ENCODE measurements at regions not wholly inside any gene's neighbourhood (a gene's known extent, or its start where the extent isn't known, plus 50 kb on each side); places are given as distances from the start of the nearest gene placed in this dataset.
"Not testable (repeated sequence)": the region's sequence is repeated elsewhere in the genome, so short reads cannot be mapped to it uniquely, and the experiment has no call there.

DNA sequence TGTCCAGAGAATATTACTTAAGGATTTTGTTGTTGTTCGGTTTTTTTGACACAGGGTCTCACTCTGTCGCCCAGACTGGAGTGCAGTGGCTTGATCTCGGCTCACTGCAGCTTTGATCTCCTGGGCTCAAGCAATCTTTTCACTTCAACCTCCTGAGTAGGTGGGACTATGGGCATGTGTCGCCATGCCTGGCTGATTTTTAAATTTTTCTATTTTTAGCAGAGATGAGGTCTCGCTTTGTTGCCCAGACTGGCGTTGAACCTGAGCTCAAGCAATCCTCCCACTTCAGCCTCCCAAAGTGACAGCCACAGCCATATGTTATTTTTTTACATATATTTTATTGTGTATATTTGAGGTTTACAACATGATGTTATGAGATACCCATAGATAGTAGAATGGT lies 86.8 kb upstream of the UMPS start:
- Histone ChIP-seq H3K9ac (ENCODE audit: low read depth in 1 of 2, low read length in 2 of 2) (no peak overlapping the region), H3K4me1 (ENCODE audit: control insufficient read depth in 1 of 2, insufficient read depth in 2 of 2, low read length in 2 of 2) (peaks cover 16 to 19% of the 10 kb centered on the region in 2 donors), H3K4me3 (ENCODE audit: low read depth in 1 of 2, low read length in 2 of 2) (no peak overlapping the region), H3K27me3 (ENCODE audit: control insufficient read depth in 1 of 2, insufficient read depth in 2 of 2, low read length in 2 of 2) (no peaks in the 10 kb centered on the region), H3K27ac (ENCODE audit: low read depth, low read length) (no peak overlapping the region), H3K9me3 (ENCODE audit: control insufficient read depth in 1 of 2, low read length in 2 of 2) (no peaks in the 10 kb centered on the region), H3K36me3 (ENCODE audit: control insufficient read depth in 1 of 2, insufficient read depth in 2 of 2, low read length in 2 of 2) (no peaks in the 10 kb centered on the region)

DNA sequence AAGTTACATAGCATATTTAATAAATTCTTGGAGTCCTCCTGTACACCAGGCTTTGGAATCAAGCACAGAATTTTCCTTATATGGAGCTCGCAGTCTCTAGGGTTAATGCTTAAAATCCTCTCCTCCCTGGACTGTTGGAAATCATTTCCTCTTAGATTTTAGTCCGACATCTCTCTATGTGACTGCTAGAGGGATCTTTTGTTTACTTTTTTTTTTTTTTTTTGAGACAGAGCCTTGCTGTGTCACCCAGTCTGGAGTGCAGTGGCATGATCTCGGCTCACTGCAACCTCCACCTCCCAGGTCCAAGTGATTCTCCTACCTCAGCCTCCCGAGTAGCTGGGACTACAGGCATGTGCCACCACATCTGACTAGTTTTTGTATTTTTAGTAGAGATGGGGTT lies 84.1 kb upstream of the UMPS start:
- not testable (repeated sequence) for H3K4me3 ChIP-seq (ENCODE audit: low read depth in 1 of 2, low read length in 2 of 2); H3K9me3 ChIP-seq (ENCODE audit: control insufficient read depth in 1 of 2, low read length in 2 of 2); H3K36me3 ChIP-seq (ENCODE audit: control insufficient read depth in 1 of 2, insufficient read depth in 2 of 2, low read length in 2 of 2); H3K4me1 ChIP-seq (ENCODE audit: control insufficient read depth in 1 of 2, insufficient read depth in 2 of 2, low read length in 2 of 2); H3K9ac ChIP-seq (ENCODE audit: low read depth in 1 of 2, low read length in 2 of 2); H3K27ac ChIP-seq (ENCODE audit: low read depth, low read length); H3K27me3 ChIP-seq (ENCODE audit: control insufficient read depth in 1 of 2, insufficient read depth in 2 of 2, low read length in 2 of 2)

DNA sequence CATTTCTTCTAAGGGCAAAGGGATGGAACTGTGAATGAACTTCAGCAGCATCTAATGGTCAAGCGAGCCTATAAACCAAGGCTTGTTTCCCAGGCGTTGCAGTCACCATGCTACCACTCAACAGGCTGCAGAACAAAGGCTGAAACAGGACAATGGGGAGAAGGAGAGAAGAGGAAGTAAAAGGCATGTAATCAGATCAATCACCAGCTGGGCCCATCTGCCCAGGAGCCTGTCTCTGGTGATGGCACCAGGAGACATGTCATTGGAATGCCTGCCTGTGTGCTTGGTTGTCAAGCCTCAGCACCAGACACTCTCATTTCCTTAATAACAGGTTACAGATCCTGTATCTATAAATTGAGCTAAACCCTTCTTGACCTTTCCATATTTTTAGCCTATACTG lies 81.7 kb upstream of the UMPS start:
- Histone ChIP-seq H3K27ac (ENCODE audit: low read depth, low read length) (no peak overlapping the region), H3K4me1 (ENCODE audit: control insufficient read depth in 1 of 2, insufficient read depth in 2 of 2, low read length in 2 of 2) (no peaks in the 10 kb centered on the region), H3K4me3 (ENCODE audit: low read depth in 1 of 2, low read length in 2 of 2) (no peak overlapping the region), H3K36me3 (ENCODE audit: control insufficient read depth in 1 of 2, insufficient read depth in 2 of 2, low read length in 2 of 2) (peaks cover 6 to 28% of the 10 kb centered on the region in 2 donors), H3K27me3 (ENCODE audit: control insufficient read depth in 1 of 2, insufficient read depth in 2 of 2, low read length in 2 of 2) (no peaks in the 10 kb centered on the region), H3K9ac (ENCODE audit: low read depth in 1 of 2, low read length in 2 of 2) (no peak overlapping the region), H3K9me3 (ENCODE audit: control insufficient read depth in 1 of 2, low read length in 2 of 2) (no peaks in the 10 kb centered on the region)

DNA sequence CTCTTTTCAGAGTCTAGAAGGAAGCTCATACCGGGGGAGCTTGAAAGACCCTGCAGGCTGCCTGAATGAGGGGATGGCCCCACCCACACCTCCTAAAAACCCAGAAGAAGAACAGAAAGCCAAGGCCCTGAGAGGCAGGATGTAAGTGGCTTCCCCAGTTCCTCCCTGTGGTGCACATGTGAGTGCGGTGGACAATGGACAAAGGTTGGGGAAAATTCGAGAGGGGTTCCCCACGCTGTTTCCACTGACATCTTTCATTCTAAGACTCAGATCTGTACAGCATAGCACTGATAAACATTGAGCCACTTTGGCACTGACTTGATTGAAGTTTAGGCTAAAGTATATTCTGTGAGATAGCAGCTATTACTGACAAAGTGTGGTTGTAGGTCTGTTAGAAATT lies 79.5 kb upstream of the UMPS start:
- Histone ChIP-seq H3K9ac (ENCODE audit: low read depth in 1 of 2, low read length in 2 of 2) (no peak overlapping the region), H3K4me1 (ENCODE audit: control insufficient read depth in 1 of 2, insufficient read depth in 2 of 2, low read length in 2 of 2) (peaks cover 8 to 10% of the 10 kb centered on the region in 2 donors), H3K27me3 (ENCODE audit: control insufficient read depth in 1 of 2, insufficient read depth in 2 of 2, low read length in 2 of 2) (no peaks in the 10 kb centered on the region), H3K27ac (ENCODE audit: low read depth, low read length) (no peak overlapping the region), H3K36me3 (ENCODE audit: control insufficient read depth in 1 of 2, insufficient read depth in 2 of 2, low read length in 2 of 2) (peaks cover 10 to 44% of the 10 kb centered on the region in 2 donors), H3K9me3 (ENCODE audit: control insufficient read depth in 1 of 2, low read length in 2 of 2) (no peaks in the 10 kb centered on the region), H3K4me3 (ENCODE audit: low read depth in 1 of 2, low read length in 2 of 2) (no peak overlapping the region)

DNA sequence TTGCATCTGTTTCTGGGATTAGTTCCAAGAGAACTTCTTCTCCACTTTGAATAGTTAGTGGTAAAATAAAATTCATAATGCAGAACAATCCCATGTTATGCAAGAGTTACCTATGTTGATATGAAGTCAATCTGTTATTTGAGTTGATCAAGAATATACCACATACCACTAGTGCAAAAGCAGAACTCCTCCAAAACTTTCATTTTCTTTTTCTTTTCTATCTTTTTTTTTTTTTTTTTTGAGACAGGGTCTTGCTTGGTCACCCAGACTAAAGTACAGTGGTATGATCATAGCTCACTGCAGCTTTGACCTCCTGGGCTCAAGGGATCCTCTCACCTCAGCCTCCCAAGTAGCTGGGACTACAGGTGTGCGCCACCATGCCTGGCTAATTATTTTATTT lies 78.8 kb upstream of the UMPS start:
- peaks cover 10 to 44% of the 10 kb centered on the region in 2 donors for H3K36me3 ChIP-seq (ENCODE audit: control insufficient read depth in 1 of 2, insufficient read depth in 2 of 2, low read length in 2 of 2)
- H3K4me3 ChIP-seq (ENCODE audit: low read depth in 1 of 2, low read length in 2 of 2); H3K27ac ChIP-seq (ENCODE audit: low read depth, low read length); H3K9ac ChIP-seq (ENCODE audit: low read depth in 1 of 2, low read length in 2 of 2); H3K9me3 ChIP-seq (ENCODE audit: control insufficient read depth in 1 of 2, low read length in 2 of 2); H3K27me3 ChIP-seq (ENCODE audit: control insufficient read depth in 1 of 2, insufficient read depth in 2 of 2, low read length in 2 of 2): not testable (repeated sequence)
- H3K4me1 ChIP-seq (ENCODE audit: control insufficient read depth in 1 of 2, insufficient read depth in 2 of 2, low read length in 2 of 2): peaks cover 8 to 10% of the 10 kb centered on the region in 2 donors

DNA sequence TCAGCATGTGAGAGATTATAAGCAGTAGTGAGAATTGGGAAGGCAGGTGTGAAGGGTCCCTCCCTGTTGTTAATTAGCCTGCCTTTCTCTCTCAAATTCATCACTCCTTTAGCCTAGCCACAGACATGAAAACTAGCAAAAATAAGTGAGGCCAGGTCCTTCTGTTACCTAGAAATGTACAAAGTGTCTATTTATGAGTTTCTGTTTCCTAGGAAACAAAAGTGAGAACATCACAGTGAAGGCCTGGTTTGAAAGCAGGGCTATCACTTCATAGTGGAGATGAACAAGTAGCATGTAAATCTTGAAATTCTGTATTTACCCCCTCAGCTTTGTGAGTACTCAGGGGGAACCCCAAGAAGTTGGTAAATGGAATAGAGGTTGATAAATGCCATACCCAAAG lies 78.2 kb upstream of the UMPS start:
- Histone ChIP-seq H3K9ac (ENCODE audit: low read depth in 1 of 2, low read length in 2 of 2) (no peak overlapping the region), H3K36me3 (ENCODE audit: control insufficient read depth in 1 of 2, insufficient read depth in 2 of 2, low read length in 2 of 2) (peaks cover 10 to 45% of the 10 kb centered on the region in 2 donors), H3K27me3 (ENCODE audit: control insufficient read depth in 1 of 2, insufficient read depth in 2 of 2, low read length in 2 of 2) (no peaks in the 10 kb centered on the region), H3K4me3 (ENCODE audit: low read depth in 1 of 2, low read length in 2 of 2) (no peak overlapping the region), H3K4me1 (ENCODE audit: control insufficient read depth in 1 of 2, insufficient read depth in 2 of 2, low read length in 2 of 2) (peaks cover 8 to 10% of the 10 kb centered on the region in 2 donors), H3K27ac (ENCODE audit: low read depth, low read length) (no peak overlapping the region), H3K9me3 (ENCODE audit: control insufficient read depth in 1 of 2, low read length in 2 of 2) (no peaks in the 10 kb centered on the region)

DNA sequence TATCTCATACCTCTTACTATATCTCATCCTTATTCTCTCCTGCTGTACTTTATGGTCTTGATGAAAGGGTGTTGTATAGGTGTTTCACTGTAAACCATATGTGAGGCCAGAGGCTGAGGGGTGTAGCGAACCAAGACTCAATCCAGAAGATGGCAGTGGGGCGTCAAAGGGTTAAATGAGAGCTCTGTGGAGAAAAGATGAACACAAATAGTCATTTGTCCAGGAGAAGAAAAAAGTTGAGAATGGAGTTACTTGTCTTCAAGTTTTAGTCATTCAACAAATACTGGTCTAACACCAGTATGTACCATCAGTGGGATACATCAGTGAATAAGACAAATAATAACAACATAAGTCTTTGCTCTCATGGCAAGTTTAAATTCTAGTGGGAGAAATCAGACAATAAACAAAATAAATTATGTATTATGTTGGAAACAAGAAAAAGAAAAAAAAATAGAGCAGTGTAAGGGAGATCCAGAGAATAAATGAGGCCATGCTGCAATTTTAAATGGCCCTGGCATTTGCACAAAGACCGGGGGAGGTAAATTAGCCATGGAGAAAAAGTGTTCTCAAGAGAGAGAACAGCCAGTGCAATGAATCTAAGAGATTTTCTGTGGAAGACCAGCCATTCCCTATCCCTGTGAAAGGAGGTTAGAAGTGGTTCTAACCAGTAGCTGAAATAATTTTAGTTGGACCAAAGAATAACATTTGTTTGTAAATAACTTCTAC lies 77.0 kb upstream of the UMPS start:
- peaks cover 8 to 10% of the 10 kb centered on the region in 2 donors for H3K4me1 ChIP-seq (ENCODE audit: control insufficient read depth in 1 of 2, insufficient read depth in 2 of 2, low read length in 2 of 2)

DNA sequence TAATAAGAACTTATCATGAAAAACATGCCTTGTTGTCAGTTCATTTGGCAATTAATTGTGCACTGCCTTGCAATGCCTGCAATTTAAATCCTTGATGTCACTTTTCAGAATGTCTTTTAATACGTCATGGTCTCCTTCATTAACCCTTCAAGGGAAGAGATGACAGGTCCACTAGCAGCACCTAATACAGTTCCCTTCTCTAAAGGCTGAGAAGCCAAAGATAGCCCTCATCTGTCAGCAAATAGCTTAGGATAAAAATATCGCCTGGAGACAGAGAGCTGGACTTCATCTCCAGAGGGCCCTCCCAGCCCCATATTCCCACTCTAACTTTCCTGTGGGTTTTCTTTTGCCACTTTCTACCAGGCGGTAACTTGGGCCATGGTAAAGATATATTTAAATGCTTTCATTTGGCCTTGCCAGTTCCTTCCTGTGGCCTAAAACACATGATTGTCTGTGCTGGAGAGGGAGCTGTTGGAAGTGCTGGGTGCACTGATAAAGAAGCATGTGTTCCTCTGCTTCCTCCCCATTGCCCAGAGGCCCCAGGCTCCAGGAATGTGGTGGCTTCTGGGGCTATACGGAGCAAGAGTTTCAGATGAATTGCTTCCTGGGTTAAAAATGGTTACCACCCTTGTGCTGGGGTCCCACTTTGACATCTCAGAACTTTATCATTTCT lies 76.3 kb upstream of the UMPS start:
- Histone ChIP-seq H3K9ac (ENCODE audit: low read depth in 1 of 2, low read length in 2 of 2) (no peak overlapping the region), H3K36me3 (ENCODE audit: control insufficient read depth in 1 of 2, insufficient read depth in 2 of 2, low read length in 2 of 2) (peaks cover 20 to 64% of the 10 kb centered on the region in 2 donors), H3K4me1 (ENCODE audit: control insufficient read depth in 1 of 2, insufficient read depth in 2 of 2, low read length in 2 of 2) (peaks cover 8 to 10% of the 10 kb centered on the region in 2 donors), H3K4me3 (ENCODE audit: low read depth in 1 of 2, low read length in 2 of 2) (no peak overlapping the region), H3K9me3 (ENCODE audit: control insufficient read depth in 1 of 2, low read length in 2 of 2) (no peaks in the 10 kb centered on the region), H3K27ac (ENCODE audit: low read depth, low read length) (no peak overlapping the region), H3K27me3 (ENCODE audit: control insufficient read depth in 1 of 2, insufficient read depth in 2 of 2, low read length in 2 of 2) (no peaks in the 10 kb centered on the region)

More for the DNA sequence above, 77.0 kb upstream of the UMPS start:
- Histone ChIP-seq H3K27ac (ENCODE audit: low read depth, low read length) (no peak overlapping the region), H3K9ac (ENCODE audit: low read depth in 1 of 2, low read length in 2 of 2) (no peak overlapping the region), H3K4me3 (ENCODE audit: low read depth in 1 of 2, low read length in 2 of 2) (no peak overlapping the region), H3K27me3 (ENCODE audit: control insufficient read depth in 1 of 2, insufficient read depth in 2 of 2, low read length in 2 of 2) (no peaks in the 10 kb centered on the region), H3K9me3 (ENCODE audit: control insufficient read depth in 1 of 2, low read length in 2 of 2) (no peaks in the 10 kb centered on the region), H3K36me3 (ENCODE audit: control insufficient read depth in 1 of 2, insufficient read depth in 2 of 2, low read length in 2 of 2) (peaks cover 15 to 57% of the 10 kb centered on the region in 2 donors)

DNA sequence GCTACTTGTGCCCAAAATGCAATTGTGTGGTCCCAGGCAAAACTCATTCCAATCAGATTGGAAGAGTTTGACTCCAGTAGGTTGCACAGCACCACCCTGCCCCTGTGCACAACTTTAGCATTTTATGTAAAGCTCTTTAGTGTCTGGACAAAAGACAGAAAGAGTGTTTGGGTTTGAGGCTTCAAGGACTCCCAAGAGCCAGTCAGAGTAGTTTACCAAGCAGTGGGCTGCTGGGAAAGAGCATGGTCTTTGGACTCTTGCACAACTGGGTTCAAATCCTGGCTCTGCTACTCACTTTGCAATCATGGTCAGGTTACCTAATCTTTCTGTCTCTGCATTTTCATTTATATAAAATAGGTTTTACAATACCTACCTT lies 75.8 kb upstream of the UMPS start:
- Histone ChIP-seq H3K9me3 (ENCODE audit: control insufficient read depth in 1 of 2, low read length in 2 of 2) (no peaks in the 10 kb centered on the region), H3K4me3 (ENCODE audit: low read depth in 1 of 2, low read length in 2 of 2) (no peak overlapping the region), H3K4me1 (ENCODE audit: control insufficient read depth in 1 of 2, insufficient read depth in 2 of 2, low read length in 2 of 2) (peaks cover 8 to 10% of the 10 kb centered on the region in 2 donors), H3K27me3 (ENCODE audit: control insufficient read depth in 1 of 2, insufficient read depth in 2 of 2, low read length in 2 of 2) (no peaks in the 10 kb centered on the region), H3K36me3 (ENCODE audit: control insufficient read depth in 1 of 2, insufficient read depth in 2 of 2, low read length in 2 of 2) (peaks cover 26 to 70% of the 10 kb centered on the region in 2 donors), H3K27ac (ENCODE audit: low read depth, low read length) (no peak overlapping the region), H3K9ac (ENCODE audit: low read depth in 1 of 2, low read length in 2 of 2) (no peak overlapping the region)

DNA sequence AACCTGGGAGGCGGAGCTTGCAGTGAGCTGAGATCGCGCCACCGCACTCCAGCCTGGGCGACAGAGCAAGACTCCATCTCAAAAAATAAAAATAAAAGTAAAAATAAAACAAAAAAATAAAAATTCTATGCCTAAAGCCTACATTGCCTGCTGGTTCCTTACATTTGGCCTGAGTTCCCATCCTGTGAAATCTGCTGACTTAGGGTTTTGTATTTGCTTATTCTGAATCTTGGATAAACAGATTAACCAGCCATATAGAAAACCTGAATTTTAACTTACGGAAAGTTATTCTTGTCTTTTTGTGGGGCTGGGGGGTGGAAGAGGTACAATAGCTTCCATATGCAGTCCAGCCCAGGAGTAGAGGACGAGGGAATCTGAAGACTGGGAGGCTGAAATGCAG lies 73.7 kb upstream of the UMPS start:
- Histone ChIP-seq H3K36me3 (ENCODE audit: control insufficient read depth in 1 of 2, insufficient read depth in 2 of 2, low read length in 2 of 2) (peaks cover 33 to 66% of the 10 kb centered on the region in 2 donors), H3K4me1 (ENCODE audit: control insufficient read depth in 1 of 2, insufficient read depth in 2 of 2, low read length in 2 of 2) (peaks cover 8 to 10% of the 10 kb centered on the region in 2 donors), H3K9ac (ENCODE audit: low read depth in 1 of 2, low read length in 2 of 2) (no peak overlapping the region), H3K9me3 (ENCODE audit: control insufficient read depth in 1 of 2, low read length in 2 of 2) (no peaks in the 10 kb centered on the region), H3K27ac (ENCODE audit: low read depth, low read length) (no peak overlapping the region), H3K27me3 (ENCODE audit: control insufficient read depth in 1 of 2, insufficient read depth in 2 of 2, low read length in 2 of 2) (no peaks in the 10 kb centered on the region), H3K4me3 (ENCODE audit: low read depth in 1 of 2, low read length in 2 of 2) (no peak overlapping the region)

Data from duodenal mucosa (tissue), 2 donors.